ENCODE measurements at regions not wholly inside any gene's neighbourhood (a gene's known extent, or its start where the extent isn't known, plus 50 kb on each side); places are given as distances from the start of the nearest gene placed in this dataset.

GRCh38 chr12:24044941-24045703, 95.7 kb upstream of the SOX5 start:
- Histone ChIP-seq H3K9ac (replicated peaks; ENCODE audit: extremely low read depth, insufficient read depth, low read length) (no peak overlapping the region), H3K27ac (ENCODE audit: insufficient read depth, low read depth, low read length) (no peak overlapping the region), H4K20me1 (replicated peaks; ENCODE audit: control insufficient read depth, extremely low read depth, insufficient read depth, low read length) (no peaks in the 10 kb centered on the region), H3K36me3 (ENCODE audit: control insufficient read depth in 2 of 2, extremely low read depth in 1 of 2, insufficient read depth in 2 of 2, low read length in 2 of 2) (no peaks in the 10 kb centered on the region), H3K4me2 (ENCODE audit: insufficient read depth, low read length) (peak overlapping the region; percentile 52), H3K4me1 (ENCODE audit: control insufficient read depth, extremely low read depth, insufficient read depth, low read length) (peaks cover 11% of the 10 kb centered on the region), H3K79me2 (ENCODE audit: control insufficient read depth, insufficient read depth, low read length) (no peaks in the 10 kb centered on the region), H3K9me1 (replicated peaks; ENCODE audit: control insufficient read depth, extremely low read depth, insufficient read depth, low read length) (no peaks in the 10 kb centered on the region), H3K4me3 (replicated peaks in 1 of 3; ENCODE audit: insufficient read depth in 1 of 3, low read depth in 1 of 3, low read length in 3 of 3) (no peak overlapping the region), H2AFZ (ENCODE audit: low read depth, low read length) (no peak overlapping the region), H3K9me3 (replicated peaks; ENCODE audit: control insufficient read depth, insufficient read depth, low read length) (no peaks in the 10 kb centered on the region), H3K27me3 (ENCODE audit: control insufficient read depth in 2 of 2, insufficient read depth in 2 of 2, low read length in 2 of 2) (peaks cover 2 to 24% of the 10 kb centered on the region in 2 experiments)
- ChIA-PET POLR2A (no interaction called here), CTCF (interaction anchor here (1.4 kb wide), 1 partner anchor 233 kb away, joined by 3 read pairs; no protein-coding TSS in a partner anchor)
- intact Hi-C loops (cut with micrococcal nuclease) (loop anchor here (10.0 kb wide), 1 partner anchor 300 kb away; no protein-coding TSS in a partner anchor), dilution Hi-C loops (cut with MboI; ENCODE audit: extremely low pct_ligation_motif_present, low sequenced_read_pairs) (no loop called here)
- BruUV-seq (replicated peaks) = no TSS peak
- FAIRE-seq (no peak), DNase-seq (ENCODE audit: low read depth, low spot score) (no peak)
- no peak for TF ChIP-seq POLR2AphosphoS5 (IDR thresholded peaks at IDR 0.05; ENCODE audit: insufficient read depth, low read depth, low read length)
- no peak for TF ChIP-seq MYC (IDR thresholded peaks at IDR 0.05; ENCODE audit: low read depth, low read length)
- TF ChIP-seq CTCF (IDR thresholded peaks at IDR 0.05; ENCODE audit: extremely low read depth in 1 of 2, insufficient read depth in 1 of 2, low read depth in 1 of 2, low read length in 2 of 2) = no peak
- no peak for TF ChIP-seq EZH2 (IDR thresholded peaks at IDR 0.05; ENCODE audit: borderline replicate concordance, low read depth, low read length, severe bottlenecking)
- TF ChIP-seq GATA2 (IDR thresholded peaks at IDR 0.05; ENCODE audit: insufficient read depth, insufficient read length, low read depth, low read length) = no peak
- no peak for TF ChIP-seq POLR2A (IDR thresholded peaks at IDR 0.05; ENCODE audit: low read depth, low read length)
- TF ChIP-seq JUN (IDR thresholded peaks at IDR 0.05; ENCODE audit: borderline replicate concordance, insufficient read depth, insufficient read length, low read depth) = no peak
- no peak for TF ChIP-seq MAX (IDR thresholded peaks at IDR 0.05; ENCODE audit: insufficient read depth, insufficient read length)
- no peak for TF ChIP-seq FOS (IDR thresholded peaks at IDR 0.05; ENCODE audit: borderline replicate concordance, insufficient read depth, low read length)
